Astrocyte of the cerebellum (primary cell): ENCODE measurements at regions not wholly inside any gene's neighbourhood (a gene's known extent, or its start where the extent isn't known, plus 50 kb on each side); places are given as distances from the start of the nearest gene placed in this dataset.

Experiments used
- DNase-seq: peaks from one replicate; pipeline ENCODE4 v3.0.0-alpha.2; 2011; ENCODE audit warnings: low read depth
- H3K4me3 ChIP-seq: 2 replicates; pipeline ENCODE4 v1.5.1; 2011; ENCODE audit warnings: mild to moderate bottlenecking, low read depth, low read length, moderate library complexity
- CTCF ChIP-seq: IDR thresholded peaks from 2 replicates; pipeline ENCODE4 v1.5.1; 2012; ENCODE audit warnings: low read length, low read depth, moderate library complexity, mild to moderate bottlenecking; ENCODE audit errors: missing control alignments
- in situ Hi-C: cut with HindIII; loops from 2 replicates; pipeline ENCODE4 v1.10.0; 2017; ENCODE audit warnings: low sequenced_read_pairs

DNA sequence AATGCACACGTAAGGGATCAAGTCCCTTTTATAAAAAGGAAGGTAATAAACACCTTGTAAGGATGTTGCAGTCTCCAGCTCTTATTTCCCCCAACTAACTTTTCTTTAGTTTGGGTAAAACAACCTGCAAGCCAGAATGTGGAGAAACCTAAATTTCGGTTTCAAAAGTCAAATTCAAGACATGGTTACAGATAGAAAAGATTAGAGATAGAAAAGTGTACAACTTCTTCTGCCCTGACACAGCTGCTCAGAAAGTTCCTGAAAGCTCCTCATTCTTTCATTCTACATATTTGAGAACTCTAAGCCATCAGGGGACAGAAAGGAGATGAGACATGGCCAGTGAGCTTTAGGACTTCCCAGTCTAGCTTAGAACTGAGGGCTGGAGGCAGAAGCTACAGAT is 574.9 kb downstream of the DIPK2A start:
- no peak overlapping the region for H3K4me3 ChIP-seq
- no peak for TF ChIP-seq CTCF
- in situ Hi-C loops: no loop called here
- no peak for DNase-seq

DNA sequence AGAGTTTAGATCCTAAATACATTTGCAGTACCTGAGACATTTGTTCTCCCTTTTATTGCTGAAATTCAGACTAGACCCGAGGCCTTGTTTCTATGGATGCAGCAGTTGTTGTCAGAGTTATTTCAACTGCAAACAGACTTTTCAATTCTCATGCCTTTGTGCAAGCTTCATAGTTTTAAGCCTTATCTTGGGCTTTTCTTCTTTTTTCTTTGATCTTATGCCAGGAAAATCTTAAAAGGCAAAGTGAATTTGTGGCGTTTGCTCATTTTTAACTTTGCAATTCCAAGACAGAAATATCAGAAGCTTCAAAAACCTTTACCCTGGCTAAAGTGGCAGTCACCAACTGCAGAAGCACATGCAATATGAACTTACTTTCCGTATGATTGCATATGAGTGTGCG is 576.7 kb downstream of the DIPK2A start:
- in situ Hi-C loops: no loop called here

GRCh38 chr3:144549166-144549565 is 577.5 kb downstream of the DIPK2A start:
- TF ChIP-seq CTCF: no peak
- no peak for DNase-seq
- in situ Hi-C loops: no loop called here
- no peak overlapping the region for H3K4me3 ChIP-seq

More for the DNA sequence above, 576.7 kb downstream of the DIPK2A start:
- H3K4me3 ChIP-seq: no peak overlapping the region
- no peak for DNase-seq
- TF ChIP-seq CTCF: no peak

DNA sequence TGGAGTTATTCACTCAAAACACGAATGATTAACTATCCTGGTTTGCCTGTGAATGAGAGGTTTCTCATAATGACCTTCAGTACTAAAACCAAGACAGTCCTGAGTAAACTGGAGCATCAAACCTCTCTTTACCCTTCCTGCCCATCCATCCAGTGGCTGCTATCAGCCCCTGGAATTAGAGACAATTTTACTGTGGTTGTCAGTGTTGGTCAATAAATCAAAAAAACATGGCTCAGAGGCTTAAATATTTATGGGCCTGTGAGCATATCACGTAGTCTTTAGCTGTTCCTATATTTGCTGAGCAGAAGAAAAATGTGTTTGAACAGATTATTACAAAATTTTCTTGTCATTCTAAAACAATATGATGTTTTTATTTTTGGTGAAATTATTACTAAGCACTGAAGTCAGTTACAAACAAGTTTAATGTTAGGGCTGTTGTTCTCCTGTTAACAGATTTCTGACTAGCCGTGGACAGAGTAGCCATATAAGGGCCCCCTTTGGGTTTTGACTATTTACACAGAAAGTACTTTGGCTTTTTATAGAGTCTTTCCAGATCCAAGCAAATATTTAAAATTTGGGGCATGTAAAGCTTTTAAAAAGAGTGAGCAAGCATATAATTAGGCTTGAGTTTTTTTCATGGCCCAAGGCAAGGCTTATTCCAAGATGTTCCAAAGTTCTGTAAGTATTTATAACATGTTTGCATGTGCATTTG is 580.9 kb downstream of the DIPK2A start:
- TF ChIP-seq CTCF: no peak
- no peak for DNase-seq
- no peak overlapping the region for H3K4me3 ChIP-seq
- in situ Hi-C loops: no loop called here

- H3K4me3 ChIP-seq: no peak overlapping the region
- no peak for TF ChIP-seq CTCF
- in situ Hi-C loops: no loop called here
- no peak for DNase-seq
Measured at GRCh38 chr3:144553301-144553700, 581.7 kb downstream of the DIPK2A start.

GRCh38 chr3:144554889-144555288 is 583.3 kb downstream of the DIPK2A start:
- in situ Hi-C loops: no loop called here
- no peak for DNase-seq
- TF ChIP-seq CTCF: no peak
- no peak overlapping the region for H3K4me3 ChIP-seq

DNA sequence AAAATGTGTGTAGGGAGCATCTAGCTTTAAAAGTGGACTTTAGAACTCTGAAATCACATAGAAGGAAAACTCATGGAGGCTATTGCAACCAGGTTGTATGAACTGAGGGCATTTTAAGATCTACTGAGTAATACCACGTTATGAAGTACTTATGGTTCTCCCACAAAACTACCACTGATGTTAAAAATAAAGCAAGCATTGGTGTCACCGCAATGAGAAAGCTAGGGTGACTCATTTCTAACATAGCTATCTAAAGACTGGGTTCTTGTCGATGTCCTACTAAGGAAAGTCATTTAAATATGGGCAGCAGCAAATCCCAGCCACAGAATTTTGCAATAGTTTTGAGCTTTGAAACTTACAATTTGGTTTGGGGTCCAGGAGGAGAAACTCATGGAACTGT is 584.8 kb downstream of the DIPK2A start:
- TF ChIP-seq CTCF: no peak
- in situ Hi-C loops: no loop called here
- DNase-seq: no peak
- no peak overlapping the region for H3K4me3 ChIP-seq
